GM19239 (cell line): ENCODE measurements at regions not wholly inside any gene's neighbourhood (a gene's known extent, or its start where the extent isn't known, plus 50 kb on each side); places are given as distances from the start of the nearest gene placed in this dataset.

ENCODE experiments used
- DNase-seq: peaks from one replicate; pipeline ENCODE4 v3.0.0; 2011; ENCODE audit warnings: low spot score; ENCODE audit not compliant: insufficient read length
- FAIRE-seq: peaks from 2 replicates; lab custom pipeline; 2011; peaks lifted over from hg19 to GRCh38; lab: Jason Lieb, UNC

- no peak for FAIRE-seq
- no peak for DNase-seq
Observed at GRCh38 chr7:131905471-131905973, 349.1 kb upstream of the PODXL start.

DNA sequence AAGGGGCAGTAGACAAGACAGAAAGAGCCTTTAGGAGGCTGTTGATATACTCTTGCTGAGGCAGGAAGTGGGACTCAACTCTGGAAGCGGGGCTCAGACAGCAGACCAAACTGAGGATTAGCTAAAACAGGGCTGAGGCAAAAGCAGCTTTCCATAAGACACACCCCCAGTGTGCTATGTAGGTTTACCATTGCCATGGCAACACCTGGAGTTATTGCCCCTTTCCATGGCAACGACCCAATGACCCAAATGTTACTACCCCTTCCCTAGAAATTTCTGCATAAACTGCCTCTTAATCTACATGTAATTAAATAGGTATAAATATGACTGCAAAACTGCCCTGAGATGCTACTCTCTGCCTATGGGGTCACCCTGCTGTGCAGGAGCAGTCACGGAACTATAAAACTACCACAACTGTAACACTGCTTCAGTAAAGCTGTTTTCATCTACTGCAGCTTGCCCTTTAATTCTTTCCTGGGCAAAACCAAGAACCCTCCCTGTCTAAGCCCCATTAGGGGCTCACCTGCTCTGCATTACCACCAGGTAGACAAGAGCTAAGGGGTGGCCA, 348.4 kb upstream of the PODXL start:
- FAIRE-seq (no peak), DNase-seq (no peak)

DNA sequence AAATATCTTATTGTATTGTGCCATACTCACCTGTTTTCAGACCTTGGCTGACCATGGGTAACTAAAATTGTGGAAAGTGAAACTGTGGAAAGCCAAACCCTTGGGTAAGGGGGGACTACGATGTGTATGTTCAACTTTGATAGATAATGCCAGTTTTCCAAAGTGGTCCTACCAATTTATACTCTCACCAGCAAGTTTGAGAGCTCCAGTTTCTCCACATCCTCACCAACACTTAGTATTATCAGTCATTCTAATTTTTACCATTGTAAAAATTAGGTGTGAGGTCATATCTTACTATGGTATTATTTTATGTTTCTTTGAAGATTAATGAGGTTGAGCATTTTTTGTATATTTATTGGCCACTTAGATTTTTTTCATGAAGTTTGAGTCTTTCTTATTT, 346.9 kb upstream of the PODXL start:
- FAIRE-seq (no peak), DNase-seq (no peak)

DNA sequence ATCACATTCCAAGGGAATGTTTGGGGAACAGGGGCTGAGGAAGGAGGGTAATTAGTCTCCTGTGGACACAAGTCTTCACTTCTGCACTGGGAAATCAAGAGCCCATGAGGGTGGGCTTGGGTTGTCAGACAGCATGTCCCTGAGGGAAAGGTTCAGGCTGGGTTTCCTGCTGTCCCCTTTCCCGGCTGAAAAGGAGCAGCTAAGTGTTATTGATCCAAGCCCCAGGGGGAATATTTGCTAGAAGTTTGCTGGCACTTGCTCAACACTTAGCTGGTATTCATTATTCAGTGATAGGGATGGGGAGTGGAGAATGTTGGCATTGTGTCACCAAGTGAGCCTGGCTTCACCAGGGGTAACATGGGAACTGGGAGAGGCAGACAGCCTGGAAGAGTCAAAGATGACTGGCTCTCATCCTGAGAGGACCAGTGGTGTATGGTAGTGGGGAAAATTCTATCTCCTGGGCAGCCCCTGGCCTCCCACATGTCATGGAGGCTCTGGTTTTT, 344.4 kb upstream of the PODXL start:
- FAIRE-seq (no peak), DNase-seq (no peak)

DNA sequence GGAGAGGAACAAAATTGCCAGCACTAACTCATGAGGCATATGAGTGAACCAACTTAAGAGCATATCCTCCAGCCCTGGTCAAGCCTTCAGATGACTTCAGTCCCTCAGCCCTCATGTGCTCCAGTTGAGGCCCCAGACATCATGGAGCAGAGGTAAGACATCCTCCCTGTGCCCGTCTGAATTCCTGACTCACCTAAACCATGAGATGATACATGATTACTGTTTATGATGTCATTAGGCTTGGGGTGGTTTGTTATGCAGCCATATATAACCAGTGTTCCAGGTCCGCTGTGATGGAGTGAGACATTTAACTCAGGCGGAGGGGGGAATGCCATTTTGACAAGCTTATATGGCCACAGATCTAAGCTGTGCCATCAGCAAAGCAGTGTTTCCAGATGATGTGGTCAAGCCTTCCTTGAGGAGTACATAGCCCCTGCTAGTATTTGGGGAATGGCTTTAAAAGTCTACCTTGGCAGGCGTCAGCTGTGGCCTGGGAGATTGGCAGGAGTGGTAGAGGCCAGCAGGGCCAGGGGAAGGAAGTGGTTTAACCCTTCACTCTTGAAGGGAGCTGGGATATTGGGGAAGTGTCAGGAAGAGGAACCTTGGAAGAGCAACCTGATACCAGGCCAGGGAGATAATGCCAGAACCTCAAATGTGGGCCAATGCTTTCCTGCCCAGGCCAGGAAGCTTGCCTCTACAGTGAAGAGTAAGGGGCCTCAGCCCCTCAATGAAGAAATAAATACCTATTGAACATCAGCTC, 343.0 kb upstream of the PODXL start:
- FAIRE-seq, result no peak

GRCh38 chr7:131898418-131898817, 342.0 kb upstream of the PODXL start:
- DNase-seq (no peak), FAIRE-seq (no peak)

More for the DNA sequence above, 343.0 kb upstream of the PODXL start:
- no peak for DNase-seq

- FAIRE-seq (no peak), DNase-seq (no peak)
Observed at GRCh38 chr7:131897790-131898165, 341.4 kb upstream of the PODXL start.

DNA sequence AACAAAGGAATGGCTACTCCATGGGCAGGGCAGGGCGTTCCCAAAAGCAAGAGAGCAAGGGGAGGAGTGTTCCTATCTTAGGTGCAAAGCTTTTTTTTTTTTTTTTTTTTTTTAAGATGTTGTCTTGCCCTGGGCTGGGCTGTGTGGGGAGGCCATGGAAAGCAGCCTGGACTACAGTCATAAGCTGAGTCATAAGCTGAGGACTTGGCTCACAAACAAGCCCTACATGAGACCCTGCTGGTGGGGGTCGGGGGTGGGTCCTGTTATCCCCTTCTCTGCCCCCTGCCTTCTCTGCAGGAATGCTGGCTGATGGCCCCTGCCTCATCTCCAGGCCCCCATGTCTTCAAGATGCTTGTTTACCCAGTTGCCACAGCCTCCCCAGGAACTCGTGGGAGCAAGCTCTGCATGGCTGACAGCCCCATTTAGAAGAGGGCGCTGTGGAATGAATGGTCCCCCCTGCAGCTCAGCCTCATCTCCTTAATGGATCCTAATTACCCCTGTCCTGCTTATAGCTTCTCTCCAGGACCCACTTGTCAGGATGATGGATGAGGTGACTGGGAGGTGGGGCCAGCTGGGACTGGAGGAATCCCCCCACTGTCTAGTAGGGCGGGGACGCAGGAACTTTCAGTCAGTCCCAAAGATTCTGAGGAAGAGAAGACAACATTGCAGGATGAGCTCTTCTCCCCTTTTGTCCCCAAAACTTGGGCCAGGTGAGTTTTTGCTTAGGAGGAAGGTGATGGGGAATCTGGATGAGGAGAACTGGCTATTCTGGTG, 340.8 kb upstream of the PODXL start:
- DNase-seq, result no peak
- FAIRE-seq, result no peak

GRCh38 chr7:131896165-131896863, 339.9 kb upstream of the PODXL start:
- DNase-seq (no peak), FAIRE-seq (no peak)

DNA sequence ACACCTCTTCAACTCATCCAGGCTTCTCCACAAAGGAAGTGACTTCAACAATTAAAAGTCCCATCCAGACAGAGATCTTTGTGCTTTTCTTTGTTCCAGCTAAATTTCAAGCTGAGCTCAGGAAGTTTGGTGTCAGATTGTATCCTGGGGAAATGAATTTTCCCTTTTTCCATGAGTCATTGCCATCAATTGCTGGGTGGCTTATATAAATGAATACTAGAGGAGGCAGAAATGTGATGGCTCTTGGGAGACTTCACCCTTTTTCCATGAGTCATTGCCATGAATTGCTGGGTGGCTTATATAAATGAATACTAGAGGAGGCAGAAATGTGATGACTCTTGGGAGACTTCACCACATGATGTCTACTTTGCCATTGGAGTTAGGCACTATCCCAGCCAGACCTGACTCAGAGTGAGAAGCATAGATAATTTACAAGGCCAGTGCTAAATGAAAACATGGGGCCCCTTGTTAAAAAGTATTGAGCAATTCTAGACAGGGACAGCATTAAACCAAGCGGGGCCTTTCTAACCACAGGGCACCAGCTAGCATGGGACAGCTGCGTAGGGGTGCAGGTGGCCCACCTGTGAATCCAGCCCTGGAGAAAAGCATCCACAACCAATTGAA, 339.2 kb upstream of the PODXL start:
- FAIRE-seq (no peak), DNase-seq (no peak)

GRCh38 chr7:131893631-131894340, 337.4 kb upstream of the PODXL start:
- FAIRE-seq (no peak), DNase-seq (no peak)

DNA sequence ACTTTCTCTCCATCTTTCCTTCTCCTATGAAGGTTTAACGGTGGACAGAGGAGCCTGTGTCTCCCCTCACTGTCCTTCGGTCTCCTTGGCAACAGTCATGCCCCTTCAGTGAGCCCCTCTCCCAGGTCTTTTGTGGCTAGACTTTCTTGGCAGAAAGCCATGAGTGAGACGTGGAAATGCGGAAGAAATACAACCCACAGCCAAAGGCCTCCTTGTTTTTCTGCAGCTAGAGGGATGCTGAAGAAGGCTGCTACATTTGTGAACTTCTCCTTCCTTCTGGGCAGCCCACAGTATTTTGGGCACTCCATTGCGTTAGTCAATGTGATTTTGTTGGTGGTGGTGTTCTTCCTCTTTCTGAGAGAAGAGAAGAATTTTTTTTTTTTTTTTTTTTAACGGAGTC, 333.7 kb upstream of the PODXL start:
- DNase-seq (no peak), FAIRE-seq (no peak)

DNA sequence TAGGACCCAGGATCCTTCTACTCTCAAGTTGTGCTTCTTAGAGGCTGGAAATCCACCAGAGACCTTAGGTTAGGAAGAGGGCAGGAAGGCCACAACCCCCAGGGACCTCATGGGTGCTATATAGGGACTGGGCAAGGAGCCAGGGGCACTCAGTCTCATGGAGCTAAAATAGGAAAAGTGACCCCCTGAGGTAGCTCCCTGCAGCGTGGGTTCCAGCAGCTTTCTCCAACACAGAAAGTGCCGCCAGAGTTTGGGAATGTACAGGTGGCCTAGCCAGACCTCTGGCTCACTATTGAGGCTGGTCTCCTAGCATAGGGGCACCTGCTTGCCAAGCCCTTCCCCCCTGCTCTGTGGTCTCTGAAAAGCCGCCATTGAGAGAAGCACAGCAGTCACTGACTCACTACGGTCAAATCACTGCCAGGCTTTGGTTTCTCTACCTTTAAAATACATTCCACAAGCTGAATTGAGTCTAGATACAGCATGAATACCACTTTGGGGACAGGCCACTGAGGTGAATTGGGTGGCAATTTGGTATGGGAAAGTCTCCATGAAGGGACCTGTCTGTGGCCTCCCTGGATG, 333.2 kb upstream of the PODXL start:
- FAIRE-seq, result no peak

DNA sequence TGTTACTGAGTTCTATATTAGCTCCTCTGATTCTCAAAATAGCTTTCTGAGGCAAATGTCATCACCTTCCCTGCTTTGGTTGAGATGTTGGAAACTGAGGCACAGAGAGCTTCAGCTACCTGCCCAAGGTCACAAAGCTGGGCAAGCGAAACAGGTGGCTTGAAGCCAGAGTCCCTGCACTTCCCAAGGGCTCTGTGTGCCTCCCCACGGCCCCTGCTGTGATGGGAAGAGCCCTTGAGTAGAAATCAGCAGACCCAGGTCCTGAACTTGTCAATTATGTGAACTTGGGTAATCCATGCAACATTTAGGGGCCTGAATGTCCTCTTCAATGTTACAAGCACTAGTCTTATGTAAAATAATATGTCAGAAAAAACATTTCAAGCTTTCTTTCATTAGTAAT, 327.3 kb upstream of the PODXL start:
- DNase-seq, result no peak
- no peak for FAIRE-seq

More for the DNA sequence above, 333.2 kb upstream of the PODXL start:
- DNase-seq, result no peak

DNA sequence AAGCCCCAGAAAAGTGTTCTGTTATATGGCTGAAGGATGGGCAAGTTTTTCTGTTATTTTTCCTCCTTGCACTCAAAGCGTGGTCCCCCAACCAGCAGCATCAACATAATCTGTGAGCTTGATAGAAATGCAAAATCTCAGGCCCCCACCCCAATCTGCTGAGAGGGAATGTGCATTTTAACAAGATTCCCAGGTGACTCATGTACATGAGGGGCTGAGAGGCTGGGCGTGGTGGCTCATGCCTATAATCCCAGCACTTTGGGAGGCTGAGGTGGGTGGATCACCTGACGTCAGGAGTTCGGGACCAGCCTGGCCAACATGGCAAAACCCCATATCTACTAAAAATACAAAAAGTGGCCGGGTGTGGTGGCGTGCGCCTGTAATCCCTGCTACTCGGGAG, 326.8 kb upstream of the PODXL start:
- FAIRE-seq (no peak), DNase-seq (no peak)

GRCh38 chr7:131882321-131882720, 325.9 kb upstream of the PODXL start:
- no peak for DNase-seq
- no peak for FAIRE-seq

- no peak for FAIRE-seq
- no peak for DNase-seq
Observed at GRCh38 chr7:131880078-131880477, 323.6 kb upstream of the PODXL start.

DNA sequence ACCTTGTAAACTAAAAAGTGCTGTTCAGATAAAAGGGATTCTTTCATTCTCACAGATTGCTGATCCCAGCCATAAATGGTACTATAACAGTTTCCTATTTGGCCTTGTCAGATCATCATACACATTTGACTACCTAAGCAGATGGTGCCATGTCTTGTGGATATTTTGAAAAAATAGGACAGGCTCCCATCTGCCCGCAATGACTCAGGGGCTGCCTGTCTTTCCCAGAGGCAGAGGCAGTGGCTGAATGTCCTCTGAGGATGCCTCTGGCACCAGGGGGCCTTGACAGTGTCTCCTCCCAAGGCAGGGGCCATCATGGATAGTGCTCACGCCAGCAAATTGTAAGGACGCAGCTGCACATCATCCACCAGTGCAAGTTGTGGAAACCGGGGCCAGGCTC, 323.0 kb upstream of the PODXL start:
- FAIRE-seq (no peak), DNase-seq (no peak)

DNA sequence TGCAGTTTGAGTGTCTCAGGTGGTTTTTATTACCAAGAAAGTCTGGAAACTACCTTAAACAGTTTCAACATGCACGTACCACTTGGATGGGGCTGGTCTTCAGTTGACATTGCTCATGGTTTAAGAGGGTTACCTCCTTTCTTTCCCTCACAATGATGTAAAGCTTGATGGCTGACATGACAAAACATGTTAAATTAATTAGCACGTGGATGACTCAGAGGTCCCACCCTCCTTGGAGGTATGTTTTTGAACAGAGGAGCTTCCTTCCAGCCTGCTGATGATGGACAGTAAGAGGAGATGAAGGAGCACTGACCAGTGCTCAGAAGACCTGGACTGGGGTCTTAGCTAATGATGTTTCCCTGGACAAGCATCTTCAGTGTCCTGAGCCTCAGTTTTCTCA, 322.3 kb upstream of the PODXL start:
- FAIRE-seq, result no peak
- DNase-seq, result no peak
